Keratinocyte (primary cell): ENCODE measurements at regions not wholly inside any gene's neighbourhood (a gene's known extent, or its start where the extent isn't known, plus 50 kb on each side); places are given as distances from the start of the nearest gene placed in this dataset.

ENCODE experiments used
- DNase-seq: peaks from one replicate; pipeline ENCODE4 v3.0.0-alpha.2; 2011; ENCODE audit warnings: low read depth, missing footprints, low spot score
- FAIRE-seq: peaks from 2 replicates; lab custom pipeline; 2011; peaks lifted over from hg19 to GRCh38; lab: Jason Lieb, UNC
- H2AFZ ChIP-seq: 2 replicates; pipeline ENCODE4 v1.6.0; 2012; ENCODE audit warnings: low read length, control low read depth, inconsistent platforms; ENCODE audit not compliant: control insufficient read depth
- H3K27ac ChIP-seq: 2 replicates; pipeline ENCODE4 v1.5.1; 2011; ENCODE audit warnings: low read length; ENCODE audit not compliant: control insufficient read depth, insufficient read depth
- H3K27me3 ChIP-seq: 3 replicates; pipeline ENCODE4 v1.6.0; 2011; ENCODE audit warnings: low read length; ENCODE audit not compliant: control insufficient read depth, insufficient read depth; ENCODE audit errors: extremely low read depth
- H3K36me3 ChIP-seq, 2 experiments: 2 replicates in 1 of 2; 3 replicates in 1 of 2; pipeline ENCODE4 v1.5.1; 2011; ENCODE audit warnings: low read length in 2 of 2, mild to moderate bottlenecking in 1 of 2; ENCODE audit not compliant: control insufficient read depth in 2 of 2, insufficient read depth in 2 of 2; ENCODE audit errors: extremely low read depth in 1 of 2
- H3K4me1 ChIP-seq: 3 replicates; pipeline ENCODE4 v1.5.1; 2011; ENCODE audit warnings: low read length; ENCODE audit not compliant: control insufficient read depth, insufficient read depth; ENCODE audit errors: extremely low read depth
- H3K4me2 ChIP-seq: 3 replicates; pipeline ENCODE4 v1.6.0; 2011; ENCODE audit warnings: low read depth, low read length; ENCODE audit not compliant: control insufficient read depth, insufficient read depth; ENCODE audit errors: extremely low read depth
- H3K4me3 ChIP-seq, 3 experiments: fragments of 200-600 bp in 1 of 3; sonication (generic) in 1 of 3; 2 replicates in 2 of 3; 3 replicates in 1 of 3; pipeline ENCODE4 v1.5.1; 2011 to 2016; ENCODE audit warnings: low read length in 3 of 3, mild to moderate bottlenecking in 3 of 3, control low read depth in 2 of 3, inconsistent platforms in 1 of 3, low read depth in 1 of 3, mixed read lengths in 1 of 3, mixed run types in 1 of 3, moderate library complexity in 1 of 3; ENCODE audit not compliant: control insufficient read depth in 2 of 3, insufficient read depth in 2 of 3; ENCODE audit errors: extremely low read depth in 1 of 3
- H3K79me2 ChIP-seq: 2 replicates; pipeline ENCODE4 v1.6.0; 2012; ENCODE audit warnings: low read length; ENCODE audit not compliant: control insufficient read depth, insufficient read depth
- H3K9ac ChIP-seq: 3 replicates; pipeline ENCODE4 v1.6.0; 2011; ENCODE audit warnings: low read length; ENCODE audit not compliant: control insufficient read depth, insufficient read depth; ENCODE audit errors: extremely low read depth
- H3K9me1 ChIP-seq: 3 replicates; pipeline ENCODE4 v1.6.0; 2011; ENCODE audit warnings: low read length; ENCODE audit not compliant: control insufficient read depth, insufficient read depth; ENCODE audit errors: extremely low read depth
- H3K9me3 ChIP-seq: 2 replicates; pipeline ENCODE4 v1.5.1; 2012; ENCODE audit warnings: low read depth, low read length; ENCODE audit not compliant: control insufficient read depth
- H4K20me1 ChIP-seq: 3 replicates; pipeline ENCODE4 v1.6.0; 2011; ENCODE audit warnings: low read length; ENCODE audit not compliant: control insufficient read depth, insufficient read depth; ENCODE audit errors: extremely low read depth
- CTCF ChIP-seq, 3 experiments: IDR thresholded peaks in 1 of 3; conservative IDR thresholded peaks in 1 of 3; optimal IDR thresholded peaks in 1 of 3; 2 replicates in 2 of 3; 3 replicates in 1 of 3; pipeline versions ENCODE3 to v1.5.1; 2011; ENCODE audit warnings: low read length in 3 of 3, mild to moderate bottlenecking in 3 of 3, moderate library complexity in 2 of 3, control low read depth in 1 of 3, inconsistent platforms in 1 of 3; ENCODE audit not compliant: insufficient read depth in 2 of 3; ENCODE audit errors: extremely low read depth in 1 of 3
- EZH2 ChIP-seq: IDR thresholded peaks from one replicate; pipeline ENCODE4 v1.6.1; 2012; ENCODE audit warnings: inconsistent platforms, mild to moderate bottlenecking, low read length, moderate library complexity
- dilution Hi-C: fragments of 300-500 bp; cut with MboI; formaldehyde crosslinking; loops from one replicate; pipeline ENCODE4 v1.7.0; 2020; ENCODE audit warnings: low sequenced_read_pairs; ENCODE audit not compliant: extremely low pct_ligation_motif_present

DNA sequence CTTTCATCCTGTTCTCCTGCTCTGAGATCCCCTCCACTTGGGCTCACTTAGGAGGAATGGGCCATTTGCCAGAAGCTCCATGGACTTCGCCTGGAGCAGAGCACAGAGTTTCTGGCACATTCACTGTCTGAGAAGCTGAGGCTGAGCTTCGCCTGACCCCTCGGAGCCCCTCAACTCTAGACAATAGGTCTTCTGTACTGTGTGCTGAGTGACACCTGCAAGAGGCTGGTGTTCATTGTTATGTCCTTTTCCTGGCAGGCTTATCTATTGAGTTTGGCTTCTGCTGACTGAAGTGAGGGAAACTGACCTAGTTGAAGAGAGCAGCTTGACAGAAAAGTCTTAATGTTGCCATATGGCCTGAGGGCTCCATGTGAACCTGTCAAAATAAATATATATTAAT, 124.3 kb downstream of the EHF start:
- Histone ChIP-seq H4K20me1 (no peaks in the 10 kb centered on the region), H3K27me3 (no peaks in the 10 kb centered on the region), H3K36me3 (no peaks in the 10 kb centered on the region), H3K27ac (no peak overlapping the region), H3K9me3 (no peaks in the 10 kb centered on the region), H2AFZ (no peak overlapping the region), H3K4me2 (no peak overlapping the region), H3K4me1 (peaks cover 5% of the 10 kb centered on the region), H3K4me3 (no peak overlapping the region), H3K79me2 (no peaks in the 10 kb centered on the region), H3K9ac (no peak overlapping the region), H3K9me1 (no peaks in the 10 kb centered on the region)
- FAIRE-seq = no peak
- dilution Hi-C loops = no loop called here
- no peak for DNase-seq
- no peak for TF ChIP-seq CTCF (optimal IDR thresholded peaks at IDR 0.05 in 1 of 3, IDR thresholded peaks at IDR 0.05 in 1 of 3, conservative IDR thresholded peaks at IDR 0.05 in 1 of 3; ENCODE audit: extremely low read depth in 1 of 3, insufficient read depth in 2 of 3, low read length in 3 of 3)
- TF ChIP-seq EZH2 = no peak

DNA sequence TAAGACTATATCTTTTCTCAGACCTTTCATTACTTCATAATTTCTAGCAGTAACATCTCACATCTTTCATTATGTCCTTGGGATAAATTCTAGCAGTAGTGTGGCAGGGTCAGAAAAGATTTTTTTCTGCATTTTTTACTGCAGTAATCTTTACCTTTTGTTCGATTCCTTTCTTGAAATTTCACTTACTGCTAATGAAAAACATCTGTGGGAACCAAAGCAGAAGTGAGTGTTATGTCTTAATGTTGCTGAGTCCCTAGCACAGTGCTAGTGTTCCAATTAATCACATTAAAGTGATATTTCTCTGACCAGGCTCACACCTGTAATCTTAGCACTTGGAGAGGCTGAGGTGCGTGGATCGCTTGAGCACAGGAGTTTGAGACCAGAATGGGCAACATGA, 123.6 kb downstream of the EHF start:
- Histone ChIP-seq H3K9me3 (no peaks in the 10 kb centered on the region), H3K9ac (no peak overlapping the region), H3K4me1 (no peaks in the 10 kb centered on the region), H3K4me2 (no peak overlapping the region), H3K79me2 (no peaks in the 10 kb centered on the region), H4K20me1 (no peaks in the 10 kb centered on the region), H3K27ac (no peak overlapping the region), H2AFZ (no peak overlapping the region), H3K36me3 (no peaks in the 10 kb centered on the region), H3K4me3 (no peak overlapping the region), H3K9me1 (no peaks in the 10 kb centered on the region), H3K27me3 (no peaks in the 10 kb centered on the region)
- TF ChIP-seq EZH2 (no peak), CTCF (optimal IDR thresholded peaks at IDR 0.05 in 1 of 3, IDR thresholded peaks at IDR 0.05 in 1 of 3, conservative IDR thresholded peaks at IDR 0.05 in 1 of 3; ENCODE audit: extremely low read depth in 1 of 3, insufficient read depth in 2 of 3, low read length in 3 of 3) (no peak)
- dilution Hi-C loops = no loop called here
- DNase-seq (no peak), FAIRE-seq (no peak)
